ENCODE measurements at regions not wholly inside any gene's neighbourhood (a gene's known extent, or its start where the extent isn't known, plus 50 kb on each side); places are given as distances from the start of the nearest gene placed in this dataset.

- no peak for TF ChIP-seq CTCF (IDR thresholded peaks at IDR 0.05; ENCODE audit: poor library complexity)
- no peak for TF ChIP-seq EZH2phosphoT487 (IDR thresholded peaks at IDR 0.05; ENCODE audit: low read depth, severe bottlenecking, unreplicated experiment)
Measured at GRCh38 chr3:63762180-63762579, 56.9 kb upstream of the C3orf49 start.

Data from hepatocyte (in vitro differentiated cells).